PC-3 (cell line): ENCODE measurements at regions not wholly inside any gene's neighbourhood (a gene's known extent, or its start where the extent isn't known, plus 50 kb on each side); places are given as distances from the start of the nearest gene placed in this dataset.

ENCODE experiments used
- ATAC-seq: fragments of 200-7000 bp; cut with Tn5 transposase; 2 replicates; pipeline ENCODE4 v1.9.1; 2020; ENCODE audit warnings: mild to moderate bottlenecking, moderate library complexity
- BruUV-seq: library from RNA; stranded (reverse); fragments of 400-500 nt; replicated peaks from 2 replicates; lab custom pipeline; 2021; lab: Mats Ljungman, UMichigan
- CTCF ChIA-PET: fragments of 300-600 bp; sonication (Branson Sonifier 250); formaldehyde crosslinking; loops from one replicate; lab custom pipeline; 2022; ENCODE audit warnings: antibody characterized with exemption; lab: Charles Lee
- POLR2A ChIA-PET: fragments of 300-600 bp; sonication (Branson Sonifier 250); formaldehyde crosslinking; loops from one replicate; lab custom pipeline; 2022; ENCODE audit warnings: antibody characterized with exemption; ENCODE audit not compliant: unreplicated experiment; lab: Charles Lee
- DNase-seq: peaks from one replicate; pipeline ENCODE4 v3.0.0-alpha.2; 2015
- H2AFZ ChIP-seq: fragments of 300-600 bp; sonication (generic); 2 replicates; pipeline ENCODE4 v1.6.0; 2016; ENCODE audit warnings: antibody characterized with exemption, low read length
- H3F3A ChIP-seq: fragments of 300-600 bp; sonication (generic); one replicate; pipeline ENCODE4 v1.6.0; 2017; ENCODE audit warnings: antibody characterized with exemption, low read length, control low read depth, mild to moderate bottlenecking; ENCODE audit not compliant: unreplicated experiment
- H3K27ac ChIP-seq: fragments of 300-600 bp; sonication (generic); 2 replicates; pipeline ENCODE4 v1.5.1; 2016; ENCODE audit warnings: mild to moderate bottlenecking, low read length
- H3K27me3 ChIP-seq: fragments of 300-600 bp; sonication (generic); 2 replicates; pipeline ENCODE4 v1.6.1; 2016; ENCODE audit warnings: low read length, mixed read lengths
- H3K36me3 ChIP-seq: fragments of 300-600 bp; sonication (generic); 2 replicates; pipeline ENCODE4 v1.6.1; 2016; ENCODE audit warnings: low read depth, mixed run types, low read length, mixed read lengths
- H3K4me1 ChIP-seq: fragments of 300-600 bp; sonication (generic); 2 replicates; pipeline ENCODE4 v1.5.1; 2016; ENCODE audit warnings: low read length; ENCODE audit not compliant: insufficient read depth
- H3K4me2 ChIP-seq: fragments of 300-600 bp; sonication (generic); 2 replicates; pipeline ENCODE4 v1.6.0; 2016; ENCODE audit warnings: low read length
- H3K4me3 ChIP-seq: fragments of 300-600 bp; sonication (generic); 2 replicates; pipeline ENCODE4 v1.5.1; 2016; ENCODE audit warnings: mild to moderate bottlenecking, low read length, mixed read lengths
- H3K79me2 ChIP-seq: fragments of 300-600 bp; sonication (generic); 2 replicates; pipeline ENCODE4 v1.6.1; 2017; ENCODE audit warnings: low read length, mixed read lengths
- H3K9ac ChIP-seq: fragments of 300-600 bp; sonication (generic); 2 replicates; pipeline ENCODE4 v1.6.0; 2016; ENCODE audit warnings: mild to moderate bottlenecking, low read length
- H3K9me2 ChIP-seq: fragments of 300-600 bp; sonication (generic); replicated peaks from 2 replicates; pipeline ENCODE4 v1.6.1; 2016; ENCODE audit warnings: mixed run types, low read length, mixed read lengths
- H3K9me3 ChIP-seq: fragments of 300-600 bp; sonication (generic); 2 replicates; pipeline ENCODE4 v1.6.1; 2016; ENCODE audit warnings: low read length, mixed read lengths
- H4K20me1 ChIP-seq: fragments of 300-600 bp; sonication (generic); 2 replicates; pipeline ENCODE4 v1.6.1; 2016; ENCODE audit warnings: low read length, mixed read lengths
- EZH2 ChIP-seq: fragments of 300-600 bp; sonication (generic); IDR thresholded peaks from one replicate; pipeline ENCODE4 v1.6.1; 2017; ENCODE audit warnings: antibody characterized with exemption, mild to moderate bottlenecking, low read length; ENCODE audit not compliant: unreplicated experiment
- EZH2phosphoT487 ChIP-seq: fragments of 300-600 bp; sonication (generic); IDR thresholded peaks from 2 replicates; pipeline ENCODE4 v1.6.1; 2018; ENCODE audit warnings: mild to moderate bottlenecking, antibody characterized with exemption, low read length, borderline replicate concordance
- intact Hi-C: fragments of 100-400 bp; cut with micrococcal nuclease; formaldehyde crosslinking; loops from 2 replicates; pipeline ENCODE4 v1.9.0; 2023
- TF ChIP-seq, protein P1 (sequence below): fragments of 300-600 bp; sonication (generic); conservative IDR thresholded peaks from 2 replicates; pipeline ENCODE4 v1.5.1; 2017; ENCODE audit warnings: antibody characterized with exemption, low read depth, mild to moderate bottlenecking, low read length

DNA sequence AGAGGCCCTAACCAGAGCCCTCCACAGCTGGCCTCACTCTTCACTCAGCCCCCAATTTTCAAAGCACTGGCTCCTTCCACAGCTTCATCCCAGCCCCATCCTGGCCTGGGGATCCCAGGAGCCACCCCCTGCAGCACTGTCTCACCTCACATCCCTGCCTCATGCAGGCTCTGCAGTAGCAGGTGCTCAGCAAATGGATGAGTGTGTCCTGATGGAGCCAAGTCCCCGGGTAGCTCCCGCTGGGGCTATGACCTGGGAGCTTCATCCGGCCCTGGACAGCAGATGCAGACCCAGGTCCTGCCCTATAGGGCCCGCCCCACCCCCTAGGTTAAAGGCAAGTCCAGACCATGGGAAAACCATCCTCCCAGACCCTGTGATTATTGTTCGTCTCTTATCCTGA, 143.2 kb upstream of the ZNF507 start:
- DNase-seq (no peak), ATAC-seq (no peak)
- no peak overlapping the region for H3K9ac ChIP-seq
- H3F3A ChIP-seq, result no peaks in the 10 kb centered on the region
- BruUV-seq, result no TSS peak
- no peaks in the 10 kb centered on the region for H3K36me3 ChIP-seq
- no peaks in the 10 kb centered on the region for H3K9me3 ChIP-seq
- no peak overlapping the region for H3K27ac ChIP-seq
- POLR2A ChIA-PET, result no interaction called here
- H3K27me3 ChIP-seq, result no peaks in the 10 kb centered on the region
- CTCF ChIA-PET, result no interaction called here
- H2AFZ ChIP-seq, result no peak overlapping the region
- H3K4me2 ChIP-seq, result no peak overlapping the region
- no peaks in the 10 kb centered on the region for H3K4me1 ChIP-seq
- intact Hi-C loops, result no loop called here
- H3K79me2 ChIP-seq, result no peaks in the 10 kb centered on the region
- no peaks in the 10 kb centered on the region for H4K20me1 ChIP-seq
- no peaks in the 10 kb centered on the region for H3K9me2 ChIP-seq
- H3K4me3 ChIP-seq, result no peak overlapping the region
- TF ChIP-seq, protein P1, sequence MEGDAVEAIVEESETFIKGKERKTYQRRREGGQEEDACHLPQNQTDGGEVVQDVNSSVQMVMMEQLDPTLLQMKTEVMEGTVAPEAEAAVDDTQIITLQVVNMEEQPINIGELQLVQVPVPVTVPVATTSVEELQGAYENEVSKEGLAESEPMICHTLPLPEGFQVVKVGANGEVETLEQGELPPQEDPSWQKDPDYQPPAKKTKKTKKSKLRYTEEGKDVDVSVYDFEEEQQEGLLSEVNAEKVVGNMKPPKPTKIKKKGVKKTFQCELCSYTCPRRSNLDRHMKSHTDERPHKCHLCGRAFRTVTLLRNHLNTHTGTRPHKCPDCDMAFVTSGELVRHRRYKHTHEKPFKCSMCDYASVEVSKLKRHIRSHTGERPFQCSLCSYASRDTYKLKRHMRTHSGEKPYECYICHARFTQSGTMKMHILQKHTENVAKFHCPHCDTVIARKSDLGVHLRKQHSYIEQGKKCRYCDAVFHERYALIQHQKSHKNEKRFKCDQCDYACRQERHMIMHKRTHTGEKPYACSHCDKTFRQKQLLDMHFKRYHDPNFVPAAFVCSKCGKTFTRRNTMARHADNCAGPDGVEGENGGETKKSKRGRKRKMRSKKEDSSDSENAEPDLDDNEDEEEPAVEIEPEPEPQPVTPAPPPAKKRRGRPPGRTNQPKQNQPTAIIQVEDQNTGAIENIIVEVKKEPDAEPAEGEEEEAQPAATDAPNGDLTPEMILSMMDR, result no peak
- no peak for TF ChIP-seq EZH2
- TF ChIP-seq EZH2phosphoT487, result no peak

DNA sequence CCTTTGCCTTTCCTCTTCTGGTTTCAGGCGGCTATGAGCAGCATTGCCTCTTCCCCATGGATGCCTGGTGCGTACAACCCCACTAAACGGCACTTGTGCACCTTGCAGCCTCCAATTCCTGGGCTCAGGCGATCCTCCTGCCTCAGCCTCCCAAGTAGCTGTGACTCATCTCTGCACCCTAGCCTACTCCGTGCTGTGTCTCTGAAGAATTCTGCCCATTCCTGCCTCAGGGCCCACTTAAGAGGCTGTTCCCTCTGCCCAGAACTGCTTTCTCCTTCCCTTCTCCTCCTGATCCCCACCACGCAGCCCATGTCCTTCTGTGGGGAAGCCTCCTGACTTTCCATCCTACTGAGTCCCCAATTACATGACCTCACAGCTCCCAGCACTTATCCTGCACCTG, 142.2 kb upstream of the ZNF507 start:
- TF ChIP-seq EZH2, result no peak
- TF ChIP-seq EZH2phosphoT487, result no peak
- TF ChIP-seq, protein P1, result no peak
- H3K36me3 ChIP-seq, result no peaks in the 10 kb centered on the region
- no peak overlapping the region for H3K4me2 ChIP-seq
- ChIA-PET POLR2A (no interaction called here), CTCF (no interaction called here)
- H3K9ac ChIP-seq, result no peak overlapping the region
- H3K9me3 ChIP-seq, result no peaks in the 10 kb centered on the region
- H4K20me1 ChIP-seq, result no peaks in the 10 kb centered on the region
- DNase-seq (no peak), ATAC-seq (no peak)
- no peaks in the 10 kb centered on the region for H3K79me2 ChIP-seq
- no peaks in the 10 kb centered on the region for H3K4me1 ChIP-seq
- no peaks in the 10 kb centered on the region for H3K27me3 ChIP-seq
- H2AFZ ChIP-seq, result no peak overlapping the region
- H3K4me3 ChIP-seq, result no peak overlapping the region
- BruUV-seq, result no TSS peak
- no peak overlapping the region for H3K27ac ChIP-seq
- H3F3A ChIP-seq, result no peaks in the 10 kb centered on the region
- H3K9me2 ChIP-seq, result no peaks in the 10 kb centered on the region
- intact Hi-C loops, result no loop called here

DNA sequence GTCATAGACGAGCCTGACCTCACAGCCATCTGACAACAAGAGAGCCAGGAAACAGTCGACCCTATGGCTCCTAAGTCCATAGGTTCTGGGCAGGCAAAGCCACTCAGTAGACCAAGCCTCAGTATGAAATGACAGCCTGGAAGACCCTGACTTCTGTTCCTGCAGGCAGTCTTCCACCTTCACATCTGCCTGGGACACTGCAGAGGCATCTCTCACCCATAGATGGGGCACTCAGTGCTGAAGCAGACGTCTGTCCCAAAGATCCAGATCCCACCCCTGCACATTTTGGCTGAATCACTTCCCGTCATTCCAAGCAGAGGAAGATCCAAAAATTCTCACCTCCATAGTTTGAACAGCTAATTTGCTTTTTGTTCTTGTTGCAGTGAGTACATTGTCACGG, 139.3 kb upstream of the ZNF507 start:
- CTCF ChIA-PET, result no interaction called here
- Histone ChIP-seq H3K79me2 (no peaks in the 10 kb centered on the region), H3K4me1 (no peaks in the 10 kb centered on the region), H3K9me2 (no peaks in the 10 kb centered on the region), H3K27me3 (no peaks in the 10 kb centered on the region), H3K36me3 (no peaks in the 10 kb centered on the region), H2AFZ (no peak overlapping the region), H3K4me3 (no peak overlapping the region), H4K20me1 (no peaks in the 10 kb centered on the region), H3K9ac (no peak overlapping the region), H3K27ac (no peak overlapping the region), H3F3A (no peaks in the 10 kb centered on the region), H3K9me3 (no peaks in the 10 kb centered on the region), H3K4me2 (no peak overlapping the region)
- TF ChIP-seq EZH2, result no peak
- TF ChIP-seq EZH2phosphoT487, result no peak
- TF ChIP-seq, protein P1, result no peak
- DNase-seq (no peak), ATAC-seq (no peak)
- intact Hi-C loops, result no loop called here
- BruUV-seq, result no TSS peak
- POLR2A ChIA-PET, result no interaction called here
